ENCODE measurements at regions not wholly inside any gene's neighbourhood (a gene's known extent, or its start where the extent isn't known, plus 50 kb on each side); places are given as distances from the start of the nearest gene placed in this dataset.
"Not testable (repeated sequence)": the region's sequence is repeated elsewhere in the genome, so short reads cannot be mapped to it uniquely, and the experiment has no call there.

GRCh38 chr9:13436591-13436990, 157.1 kb upstream of the MPDZ start:
- FAIRE-seq (no peak), DNase-seq (ENCODE audit: low read depth, low spot score) (no peak)
- TF ChIP-seq GATA2 (IDR thresholded peaks at IDR 0.05; ENCODE audit: insufficient read depth, insufficient read length, low read depth, low read length) (no peak), MYC (IDR thresholded peaks at IDR 0.05; ENCODE audit: low read depth, low read length) (no peak), FOS (IDR thresholded peaks at IDR 0.05; ENCODE audit: borderline replicate concordance, insufficient read depth, low read length) (no peak), POLR2AphosphoS5 (IDR thresholded peaks at IDR 0.05; ENCODE audit: insufficient read depth, low read depth, low read length) (no peak), JUN (IDR thresholded peaks at IDR 0.05; ENCODE audit: borderline replicate concordance, insufficient read depth, insufficient read length, low read depth) (no peak), EZH2 (IDR thresholded peaks at IDR 0.05; ENCODE audit: borderline replicate concordance, low read depth, low read length, severe bottlenecking) (no peak), POLR2A (IDR thresholded peaks at IDR 0.05; ENCODE audit: low read depth, low read length) (no peak)
- TF ChIP-seq, protein P1, sequence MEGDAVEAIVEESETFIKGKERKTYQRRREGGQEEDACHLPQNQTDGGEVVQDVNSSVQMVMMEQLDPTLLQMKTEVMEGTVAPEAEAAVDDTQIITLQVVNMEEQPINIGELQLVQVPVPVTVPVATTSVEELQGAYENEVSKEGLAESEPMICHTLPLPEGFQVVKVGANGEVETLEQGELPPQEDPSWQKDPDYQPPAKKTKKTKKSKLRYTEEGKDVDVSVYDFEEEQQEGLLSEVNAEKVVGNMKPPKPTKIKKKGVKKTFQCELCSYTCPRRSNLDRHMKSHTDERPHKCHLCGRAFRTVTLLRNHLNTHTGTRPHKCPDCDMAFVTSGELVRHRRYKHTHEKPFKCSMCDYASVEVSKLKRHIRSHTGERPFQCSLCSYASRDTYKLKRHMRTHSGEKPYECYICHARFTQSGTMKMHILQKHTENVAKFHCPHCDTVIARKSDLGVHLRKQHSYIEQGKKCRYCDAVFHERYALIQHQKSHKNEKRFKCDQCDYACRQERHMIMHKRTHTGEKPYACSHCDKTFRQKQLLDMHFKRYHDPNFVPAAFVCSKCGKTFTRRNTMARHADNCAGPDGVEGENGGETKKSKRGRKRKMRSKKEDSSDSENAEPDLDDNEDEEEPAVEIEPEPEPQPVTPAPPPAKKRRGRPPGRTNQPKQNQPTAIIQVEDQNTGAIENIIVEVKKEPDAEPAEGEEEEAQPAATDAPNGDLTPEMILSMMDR (IDR thresholded peaks at IDR 0.05; ENCODE audit: extremely low read depth in 1 of 2, insufficient read depth in 1 of 2, low read depth in 1 of 2, low read length in 2 of 2): no peak
- TF ChIP-seq, protein P2, sequence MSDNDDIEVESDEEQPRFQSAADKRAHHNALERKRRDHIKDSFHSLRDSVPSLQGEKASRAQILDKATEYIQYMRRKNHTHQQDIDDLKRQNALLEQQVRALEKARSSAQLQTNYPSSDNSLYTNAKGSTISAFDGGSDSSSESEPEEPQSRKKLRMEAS (IDR thresholded peaks at IDR 0.05; ENCODE audit: insufficient read depth, insufficient read length): no peak
- Histone ChIP-seq H2AFZ (ENCODE audit: low read depth, low read length) (no peak overlapping the region), H3K4me1 (ENCODE audit: control insufficient read depth, extremely low read depth, insufficient read depth, low read length) (peaks cover 3% of the 10 kb centered on the region), H3K4me2 (ENCODE audit: insufficient read depth, low read length) (no peak overlapping the region), H3K4me3 (replicated peaks in 1 of 3; ENCODE audit: insufficient read depth in 1 of 3, low read depth in 1 of 3, low read length in 3 of 3) (no peak overlapping the region), H3K9me3 (replicated peaks; ENCODE audit: control insufficient read depth, insufficient read depth, low read length) (no peaks in the 10 kb centered on the region), H3K79me2 (ENCODE audit: control insufficient read depth, insufficient read depth, low read length) (no peaks in the 10 kb centered on the region), H3K27ac (ENCODE audit: insufficient read depth, low read depth, low read length) (no peak overlapping the region), H4K20me1 (replicated peaks; ENCODE audit: control insufficient read depth, extremely low read depth, insufficient read depth, low read length) (no peaks in the 10 kb centered on the region), H3K9me1 (replicated peaks; ENCODE audit: control insufficient read depth, extremely low read depth, insufficient read depth, low read length) (no peaks in the 10 kb centered on the region), H3K36me3 (ENCODE audit: control insufficient read depth in 2 of 2, extremely low read depth in 1 of 2, insufficient read depth in 2 of 2, low read length in 2 of 2) (no peaks in the 10 kb centered on the region), H3K27me3 (ENCODE audit: control insufficient read depth in 2 of 2, insufficient read depth in 2 of 2, low read length in 2 of 2) (no peaks in the 10 kb centered on the region), H3K9ac (replicated peaks; ENCODE audit: extremely low read depth, insufficient read depth, low read length) (no peak overlapping the region)
- intact Hi-C loops (cut with micrococcal nuclease): no loop called here
- CTCF ChIA-PET: interaction anchor here (0.8 to 1.9 kb wide), 3 partner anchors 8 to 85 kb away, joined by 4 to 16 read pairs (median 14); no protein-coding TSS in a partner anchor
- dilution Hi-C loops (cut with MboI; ENCODE audit: extremely low pct_ligation_motif_present, low sequenced_read_pairs): no loop called here
- POLR2A ChIA-PET: no interaction called here
- BruUV-seq (replicated peaks): no TSS peak

GRCh38 chr9:13433453-13433852, 154.0 kb upstream of the MPDZ start:
- H4K20me1 ChIP-seq (replicated peaks; ENCODE audit: control insufficient read depth, extremely low read depth, insufficient read depth, low read length); BruUV-seq (replicated peaks); H3K4me1 ChIP-seq (ENCODE audit: control insufficient read depth, extremely low read depth, insufficient read depth, low read length); H3K9ac ChIP-seq (replicated peaks; ENCODE audit: extremely low read depth, insufficient read depth, low read length); DNase-seq (ENCODE audit: low read depth, low spot score); POLR2A ChIA-PET; H3K79me2 ChIP-seq (ENCODE audit: control insufficient read depth, insufficient read depth, low read length); H3K4me3 ChIP-seq (replicated peaks in 1 of 3; ENCODE audit: insufficient read depth in 1 of 3, low read depth in 1 of 3, low read length in 3 of 3); H3K9me3 ChIP-seq (replicated peaks; ENCODE audit: control insufficient read depth, insufficient read depth, low read length); intact Hi-C loops (cut with micrococcal nuclease); H3K27me3 ChIP-seq (ENCODE audit: control insufficient read depth in 2 of 2, insufficient read depth in 2 of 2, low read length in 2 of 2); CTCF ChIA-PET; H3K36me3 ChIP-seq (ENCODE audit: control insufficient read depth in 2 of 2, extremely low read depth in 1 of 2, insufficient read depth in 2 of 2, low read length in 2 of 2); H3K4me2 ChIP-seq (ENCODE audit: insufficient read depth, low read length); H3K9me1 ChIP-seq (replicated peaks; ENCODE audit: control insufficient read depth, extremely low read depth, insufficient read depth, low read length); FAIRE-seq; H3K27ac ChIP-seq (ENCODE audit: insufficient read depth, low read depth, low read length); H2AFZ ChIP-seq (ENCODE audit: low read depth, low read length); dilution Hi-C loops (cut with MboI; ENCODE audit: extremely low pct_ligation_motif_present, low sequenced_read_pairs): not testable (repeated sequence)

Data from endothelial cell of umbilical vein (primary cell).